Tibial nerve (tissue), 4 donors: ENCODE measurements at regions not wholly inside any gene's neighbourhood (a gene's known extent, or its start where the extent isn't known, plus 50 kb on each side); places are given as distances from the start of the nearest gene placed in this dataset.

Source experiments
- DNase-seq, 2 donors: peaks; one replicate each; pipeline ENCODE4 v3.0.0-alpha.2; 2019; ENCODE audit warnings: low spot score in 2 of 2
- H3K27ac ChIP-seq, 4 donors: fragments of 200-600 bp; sonication (generic) in 3 of 4; one replicate each; pipeline ENCODE4 v1.5.1; 2017 to 2019; ENCODE audit warnings: mild to moderate bottlenecking in 1 of 4
- H3K27me3 ChIP-seq, 2 donors: fragments of 200-600 bp; sonication (generic) in 1 of 2; one replicate each; pipeline versions ENCODE4 v1.5.1 to v1.6.0; 2017 to 2019
- H3K36me3 ChIP-seq, 3 donors: fragments of 200-600 bp; sonication (generic); one replicate each; pipeline ENCODE4 v1.5.1; 2018 to 2019
- H3K4me1 ChIP-seq, 4 donors: fragments of 200-600 bp; sonication (generic) in 3 of 4; one replicate each; pipeline ENCODE4 v1.5.1; 2017 to 2019
- H3K4me3 ChIP-seq, 4 donors: fragments of 200-600 bp; sonication (generic) in 3 of 4; one replicate each; pipeline ENCODE4 v1.5.1; 2017 to 2019; ENCODE audit warnings: mild to moderate bottlenecking in 1 of 4, moderate library complexity in 1 of 4
- H3K9me3 ChIP-seq, 4 donors: fragments of 200-600 bp; sonication (generic) in 3 of 4; one replicate each; pipeline ENCODE4 v1.5.1; 2017 to 2019
- EP300 ChIP-seq, 2 donors: sonication (generic); formaldehyde crosslinking; IDR thresholded peaks; one replicate each; pipeline ENCODE4 v1.6.1; 2017; ENCODE audit warnings: antibody characterized with exemption in 2 of 2, mild to moderate bottlenecking in 1 of 2
- POLR2A ChIP-seq, 2 donors: fragments of 450-650 bp; IDR thresholded peaks; one replicate each; pipeline ENCODE4 v1.6.1; 2017; ENCODE audit warnings: antibody characterized with exemption in 2 of 2, mild to moderate bottlenecking in 2 of 2, moderate library complexity in 2 of 2
- WGBS, 2 donors: methylation state at CpG; one replicate each; pipeline ENCODE4 v1.1.5; 2018; 5-methylcytosine and 5-hydroxymethylcytosine counted together
- TF ChIP-seq, protein P1 (sequence below), 5 experiments: fragments of 200-600 bp in 3 of 5; fragments of 450-650 bp in 2 of 5; sonication (generic) in 3 of 5; IDR thresholded peaks; one replicate each; pipeline ENCODE4 v1.5.1; 2016 to 2019; ENCODE audit warnings: antibody characterized with exemption in 5 of 5, mild to moderate bottlenecking in 3 of 5, moderate library complexity in 2 of 5

DNA sequence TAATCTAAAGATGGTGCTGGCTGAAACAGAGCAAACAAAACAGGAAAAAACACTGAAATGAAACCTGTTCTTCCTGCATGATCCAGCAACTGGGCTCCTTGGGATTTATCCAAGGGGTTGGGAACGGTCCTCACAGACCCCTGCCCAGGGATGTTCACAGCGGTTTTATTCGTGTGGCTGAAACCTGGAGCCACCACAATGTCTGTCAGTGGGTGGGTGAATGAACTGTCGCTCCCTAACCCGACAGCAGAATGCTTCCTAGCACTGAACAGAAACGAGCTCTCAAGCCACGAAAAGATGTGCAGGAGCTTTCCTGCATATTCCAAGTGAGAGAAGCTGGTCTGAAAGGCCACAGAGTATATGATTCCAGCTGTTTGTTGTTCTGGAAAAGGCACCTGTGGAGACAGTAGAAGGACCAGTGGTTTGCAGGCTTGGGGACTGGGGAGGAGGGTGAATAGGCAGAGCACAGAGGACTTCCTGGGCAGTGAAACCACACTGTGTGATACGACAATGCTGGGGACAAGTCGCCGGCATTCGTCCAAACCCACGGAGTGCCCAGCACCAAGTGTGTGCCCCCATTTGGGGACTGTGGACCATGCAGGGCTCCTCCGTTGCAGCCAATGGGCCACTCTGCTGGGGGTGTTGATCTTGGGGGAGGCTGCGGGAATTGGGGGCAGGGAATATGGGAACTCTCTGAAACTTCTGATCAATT, 73.9 kb downstream of the TEX29 start:
- no peaks in the 10 kb centered on the region for H3K4me1 ChIP-seq
- no peak overlapping the region for H3K4me3 ChIP-seq
- TF ChIP-seq, protein P1, sequence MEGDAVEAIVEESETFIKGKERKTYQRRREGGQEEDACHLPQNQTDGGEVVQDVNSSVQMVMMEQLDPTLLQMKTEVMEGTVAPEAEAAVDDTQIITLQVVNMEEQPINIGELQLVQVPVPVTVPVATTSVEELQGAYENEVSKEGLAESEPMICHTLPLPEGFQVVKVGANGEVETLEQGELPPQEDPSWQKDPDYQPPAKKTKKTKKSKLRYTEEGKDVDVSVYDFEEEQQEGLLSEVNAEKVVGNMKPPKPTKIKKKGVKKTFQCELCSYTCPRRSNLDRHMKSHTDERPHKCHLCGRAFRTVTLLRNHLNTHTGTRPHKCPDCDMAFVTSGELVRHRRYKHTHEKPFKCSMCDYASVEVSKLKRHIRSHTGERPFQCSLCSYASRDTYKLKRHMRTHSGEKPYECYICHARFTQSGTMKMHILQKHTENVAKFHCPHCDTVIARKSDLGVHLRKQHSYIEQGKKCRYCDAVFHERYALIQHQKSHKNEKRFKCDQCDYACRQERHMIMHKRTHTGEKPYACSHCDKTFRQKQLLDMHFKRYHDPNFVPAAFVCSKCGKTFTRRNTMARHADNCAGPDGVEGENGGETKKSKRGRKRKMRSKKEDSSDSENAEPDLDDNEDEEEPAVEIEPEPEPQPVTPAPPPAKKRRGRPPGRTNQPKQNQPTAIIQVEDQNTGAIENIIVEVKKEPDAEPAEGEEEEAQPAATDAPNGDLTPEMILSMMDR (IDR thresholded peaks at IDR 0.05): no peak
- TF ChIP-seq POLR2A (IDR thresholded peaks at IDR 0.05) (no peak), EP300 (IDR thresholded peaks at IDR 0.05) (no peak)
- no peaks in the 10 kb centered on the region for H3K36me3 ChIP-seq
- 89 to 92% methylated on average over 14 of the region's 14 CpGs for WGBS, 2 donors
- no peaks in the 10 kb centered on the region for H3K27me3 ChIP-seq
- no peak overlapping the region for H3K27ac ChIP-seq
- H3K9me3 ChIP-seq: no peaks in the 10 kb centered on the region
- DNase-seq: no peak

DNA sequence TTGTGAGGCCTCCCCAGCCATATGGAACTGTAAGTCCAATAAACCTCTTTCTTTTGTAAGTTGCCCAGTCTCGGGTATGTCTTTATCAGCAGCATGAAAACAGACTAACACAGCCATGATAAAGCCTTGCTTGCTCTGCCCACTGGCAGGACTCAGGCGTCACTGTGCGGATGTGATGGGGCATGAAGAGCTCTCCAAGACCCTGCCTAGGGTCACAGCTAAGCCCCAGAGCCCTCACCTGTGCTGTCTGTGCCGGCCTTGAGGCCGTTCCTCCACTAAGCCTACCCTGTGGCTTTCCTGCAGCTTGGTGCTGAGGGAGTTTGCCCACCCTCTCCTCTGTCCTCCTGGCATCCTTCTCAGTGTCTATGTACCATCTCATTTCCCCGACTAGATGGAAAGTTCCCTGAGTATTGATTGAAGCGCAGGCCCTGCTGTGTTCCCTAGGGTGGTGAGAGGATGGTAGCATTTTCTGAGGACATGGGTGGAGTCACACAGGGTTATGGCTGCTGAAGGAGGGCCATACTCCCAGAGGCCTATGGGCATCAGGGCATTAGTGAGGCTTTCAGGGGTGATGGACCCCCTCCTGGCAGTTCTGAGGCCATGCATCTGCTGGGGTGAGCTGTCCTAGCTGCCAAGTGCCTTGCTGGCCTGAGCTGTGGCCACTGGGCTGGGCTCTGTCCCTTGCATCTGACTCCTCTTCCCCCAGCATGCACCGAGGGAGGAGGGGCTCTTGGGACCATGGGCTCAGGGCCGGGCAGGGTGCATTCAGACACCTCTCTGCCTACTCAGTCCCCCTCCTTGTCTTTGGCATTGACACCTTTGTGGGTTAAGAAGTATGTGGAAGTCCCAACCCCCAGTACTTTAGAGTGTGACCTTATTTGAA, 75.3 kb downstream of the TEX29 start:
- TF ChIP-seq POLR2A (IDR thresholded peaks at IDR 0.05) (no peak), EP300 (IDR thresholded peaks at IDR 0.05) (no peak)
- TF ChIP-seq, protein P1 (IDR thresholded peaks at IDR 0.05): no peak
- Histone ChIP-seq H3K9me3 (no peaks in the 10 kb centered on the region), H3K27ac (no peak overlapping the region), H3K36me3 (no peaks in the 10 kb centered on the region), H3K4me1 (no peaks in the 10 kb centered on the region), H3K4me3 (no peak overlapping the region), H3K27me3 (no peaks in the 10 kb centered on the region)
- no peak for DNase-seq
- 92 to 94% methylated on average over 9 of the region's 9 CpGs for WGBS, 2 donors

DNA sequence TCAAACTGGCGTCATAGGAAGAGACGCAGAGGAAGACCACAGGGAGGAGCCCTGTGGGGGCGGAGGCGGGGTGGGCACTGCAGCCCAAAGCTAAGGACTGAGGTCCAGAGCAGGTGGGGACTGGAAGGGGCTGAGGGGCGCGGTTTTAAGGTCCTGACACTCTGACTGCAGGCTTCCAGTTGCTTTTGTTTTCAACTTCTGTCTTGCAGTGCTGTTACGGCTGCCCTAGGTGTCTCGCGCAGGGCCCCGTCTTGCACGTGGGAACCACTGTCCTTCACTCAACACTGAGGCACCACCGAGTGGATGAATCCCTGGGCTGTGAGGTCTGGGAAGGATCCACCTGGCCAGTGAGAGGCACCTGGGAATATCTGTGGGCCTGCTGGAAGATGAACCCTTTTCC, 76.0 kb downstream of the TEX29 start:
- Histone ChIP-seq H3K4me3 (no peak overlapping the region), H3K27ac (no peak overlapping the region), H3K36me3 (no peaks in the 10 kb centered on the region), H3K4me1 (no peaks in the 10 kb centered on the region), H3K27me3 (no peaks in the 10 kb centered on the region), H3K9me3 (no peaks in the 10 kb centered on the region)
- 90 to 92% methylated on average over 9 to 12 of the region's 12 CpGs for WGBS, 2 donors
- no peak for DNase-seq
- no peak for TF ChIP-seq EP300 (IDR thresholded peaks at IDR 0.05)
- TF ChIP-seq, protein P1 (IDR thresholded peaks at IDR 0.05): no peak
- TF ChIP-seq POLR2A (IDR thresholded peaks at IDR 0.05): no peak

DNA sequence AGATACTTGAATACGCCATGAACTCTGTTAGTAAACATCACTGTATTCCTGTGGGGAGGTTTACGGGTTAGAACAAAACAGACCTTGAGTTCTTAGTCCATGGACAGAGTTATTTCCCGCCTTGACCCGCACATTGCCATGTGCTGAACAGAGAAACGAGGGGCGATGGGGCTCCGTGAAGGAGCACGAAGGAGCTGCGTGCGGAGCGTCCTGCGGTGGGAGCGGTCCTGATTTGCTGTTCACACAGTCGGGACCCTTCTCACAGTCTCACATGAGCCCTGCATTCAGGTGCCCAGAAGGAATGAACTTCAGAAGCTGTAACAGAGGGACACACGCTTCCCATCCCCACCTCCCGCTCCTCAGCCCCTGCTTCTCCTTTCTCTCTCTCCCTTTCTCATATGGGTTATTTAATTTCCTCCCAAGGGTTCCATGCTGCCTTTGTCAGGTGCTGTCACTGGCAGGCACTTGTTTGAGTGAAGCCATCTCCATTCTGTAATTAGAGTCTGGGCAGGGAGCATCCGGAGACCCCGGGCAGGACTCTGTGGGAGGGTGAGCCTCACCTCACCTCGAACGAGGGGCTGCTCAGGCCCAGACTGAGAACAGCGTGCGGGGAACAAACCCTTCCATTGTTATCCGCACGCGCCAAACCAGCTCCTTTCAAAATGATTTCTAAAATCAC, 76.9 kb downstream of the TEX29 start:
- DNase-seq: no peak
- TF ChIP-seq EP300 (IDR thresholded peaks at IDR 0.05) (no peak), POLR2A (IDR thresholded peaks at IDR 0.05) (no peak)
- TF ChIP-seq, protein P1 (IDR thresholded peaks at IDR 0.05): no peak
- Histone ChIP-seq H3K27ac (no peak overlapping the region), H3K9me3 (no peaks in the 10 kb centered on the region), H3K4me1 (no peaks in the 10 kb centered on the region), H3K36me3 (no peaks in the 10 kb centered on the region), H3K4me3 (no peak overlapping the region), H3K27me3 (no peaks in the 10 kb centered on the region)
- 76 to 77% methylated on average over 25 of the region's 25 CpGs for WGBS, 2 donors
